ENCODE measurements at regions not wholly inside any gene's neighbourhood (a gene's known extent, or its start where the extent isn't known, plus 50 kb on each side); places are given as distances from the start of the nearest gene placed in this dataset.
"Not testable (repeated sequence)": the region's sequence is repeated elsewhere in the genome, so short reads cannot be mapped to it uniquely, and the experiment has no call there.

DNA sequence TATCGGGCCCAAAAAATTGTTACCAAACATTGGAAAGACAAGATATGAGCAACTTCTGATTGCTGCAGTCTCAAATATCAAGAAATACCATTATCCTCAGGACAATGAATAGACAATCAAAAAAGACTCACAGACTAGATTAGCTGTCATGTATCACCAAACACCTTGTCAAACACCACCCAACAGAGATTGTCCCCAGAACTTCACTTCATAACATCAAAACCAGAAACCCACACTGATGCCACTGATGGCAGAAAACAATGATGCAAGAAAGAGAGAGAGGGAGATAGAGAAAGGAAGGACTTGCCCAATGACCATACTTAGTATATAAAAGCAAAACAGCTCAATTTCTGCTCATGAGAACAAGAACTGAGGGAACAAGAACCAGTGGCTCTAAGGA, 56.0 kb upstream of the PPIAL4F start:
- not testable (repeated sequence) for H3K27me3 ChIP-seq (ENCODE audit: control insufficient read depth in 3 of 3, insufficient read depth in 3 of 3, low read length in 3 of 3); H3K4me1 ChIP-seq (ENCODE audit: control insufficient read depth in 3 of 3, insufficient read depth in 2 of 3, low read depth in 1 of 3, low read length in 2 of 3); H3K4me3 ChIP-seq (ENCODE audit: low read depth in 1 of 3, low read length in 3 of 3); H3K27ac ChIP-seq (ENCODE audit: low read depth in 1 of 3, low read length in 2 of 3); H3K36me3 ChIP-seq (ENCODE audit: control insufficient read depth in 3 of 3, insufficient read depth in 2 of 3, low read depth in 1 of 3, low read length in 3 of 3); DNase-seq; FAIRE-seq; H3K9me3 ChIP-seq (ENCODE audit: control insufficient read depth in 2 of 2, insufficient read depth in 1 of 2, low read depth in 1 of 2, low read length in 1 of 2)
- WGBS, 3 donors = 87 to 100% (median 100%) methylated on average over 1 of the region's 1 CpG

DNA sequence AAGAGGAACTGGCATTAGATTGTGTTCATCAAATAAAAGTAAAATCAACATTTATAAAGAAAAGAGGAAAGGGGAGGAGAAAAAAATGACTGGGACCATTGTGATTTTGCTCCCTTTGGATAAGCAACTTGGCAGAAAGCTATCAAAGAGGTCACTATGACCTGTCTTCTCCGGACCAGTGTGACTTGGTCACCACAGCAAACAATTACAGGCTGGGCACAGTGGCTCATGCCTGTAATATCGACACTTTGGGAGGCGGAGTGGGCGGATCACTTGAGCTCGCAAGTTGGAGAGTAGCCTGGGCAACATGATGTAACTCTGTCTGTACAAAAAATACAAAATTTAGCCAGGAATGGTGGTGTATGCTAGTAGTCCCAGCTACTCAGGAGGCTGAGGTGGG, 55.5 kb upstream of the PPIAL4F start:
- H3K9me3 ChIP-seq (ENCODE audit: control insufficient read depth in 2 of 2, insufficient read depth in 1 of 2, low read depth in 1 of 2, low read length in 1 of 2); H3K4me1 ChIP-seq (ENCODE audit: control insufficient read depth in 3 of 3, insufficient read depth in 2 of 3, low read depth in 1 of 3, low read length in 2 of 3); H3K27ac ChIP-seq (ENCODE audit: low read depth in 1 of 3, low read length in 2 of 3); H3K4me3 ChIP-seq (ENCODE audit: low read depth in 1 of 3, low read length in 3 of 3); FAIRE-seq; DNase-seq; H3K27me3 ChIP-seq (ENCODE audit: control insufficient read depth in 3 of 3, insufficient read depth in 3 of 3, low read length in 3 of 3); H3K36me3 ChIP-seq (ENCODE audit: control insufficient read depth in 3 of 3, insufficient read depth in 2 of 3, low read depth in 1 of 3, low read length in 3 of 3): not testable (repeated sequence)
- 89 to 91% (median 90%) methylated on average over 4 to 5 of the region's 5 CpGs for WGBS, 3 donors

DNA sequence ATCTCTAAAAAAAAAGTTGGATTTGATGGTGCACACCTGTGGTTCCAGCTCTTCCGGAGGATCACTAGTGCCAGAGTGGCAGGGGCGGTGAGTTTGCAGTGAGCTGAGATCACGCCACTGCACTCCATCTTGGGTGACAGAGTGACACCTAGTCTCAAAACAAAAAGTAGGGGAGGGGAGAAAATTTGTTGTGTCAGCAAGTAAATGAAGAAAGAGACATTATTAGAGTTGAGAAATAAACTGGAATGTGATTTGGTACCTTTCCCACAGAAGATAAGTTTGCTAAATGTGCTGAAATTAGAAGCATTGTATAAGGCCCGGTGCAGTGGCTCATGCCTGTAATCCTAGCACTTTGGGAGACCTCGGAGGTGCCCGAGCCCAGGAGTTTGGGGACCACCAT, 54.0 kb upstream of the PPIAL4F start:
- H3K4me1 ChIP-seq (ENCODE audit: control insufficient read depth in 3 of 3, insufficient read depth in 2 of 3, low read depth in 1 of 3, low read length in 2 of 3); H3K9me3 ChIP-seq (ENCODE audit: control insufficient read depth in 2 of 2, insufficient read depth in 1 of 2, low read depth in 1 of 2, low read length in 1 of 2); H3K4me3 ChIP-seq (ENCODE audit: low read depth in 1 of 3, low read length in 3 of 3); FAIRE-seq; H3K36me3 ChIP-seq (ENCODE audit: control insufficient read depth in 3 of 3, insufficient read depth in 2 of 3, low read depth in 1 of 3, low read length in 3 of 3); DNase-seq; H3K27ac ChIP-seq (ENCODE audit: low read depth in 1 of 3, low read length in 2 of 3); H3K27me3 ChIP-seq (ENCODE audit: control insufficient read depth in 3 of 3, insufficient read depth in 3 of 3, low read length in 3 of 3): not testable (repeated sequence)
- WGBS, 3 donors = 87 to 95% (median 91%) methylated on average over 6 of the region's 6 CpGs

DNA sequence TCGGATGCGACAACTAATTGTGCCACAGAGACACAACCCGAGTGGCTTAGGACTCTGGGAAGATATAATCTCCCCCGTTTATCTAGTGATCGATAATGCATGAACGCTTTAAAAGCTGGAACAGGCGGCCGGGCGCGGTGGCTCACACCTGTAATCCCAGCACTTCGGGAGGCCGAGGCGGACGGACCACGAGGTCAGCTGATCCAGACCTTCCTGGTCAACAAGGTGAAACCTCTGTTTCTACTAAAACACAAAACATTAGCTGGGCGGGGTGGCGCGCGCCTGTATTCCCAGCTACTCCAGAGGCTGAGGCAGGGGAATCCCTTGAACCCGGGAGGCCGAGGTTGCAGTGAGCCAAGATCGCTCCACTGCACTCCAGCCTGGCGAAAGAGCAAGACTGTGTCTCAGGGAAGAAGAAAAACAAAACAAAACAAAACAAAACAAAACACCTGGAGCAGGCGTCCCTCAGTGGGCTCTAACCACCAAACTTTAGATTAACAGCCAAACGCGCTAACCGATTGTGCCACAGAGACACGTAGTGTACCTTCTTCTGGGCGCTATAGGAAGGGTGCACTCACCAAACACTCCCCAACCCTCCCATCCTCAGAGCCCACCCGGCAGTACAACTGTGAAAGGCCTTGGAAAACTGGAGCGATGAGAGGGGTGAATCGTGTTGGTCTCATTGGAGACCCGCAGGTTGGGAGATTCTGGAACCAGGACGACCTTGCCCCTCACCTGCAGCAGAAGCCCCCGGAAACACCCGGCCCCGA, 53.3 kb upstream of the PPIAL4F start:
- 73 to 79% (median 74%) methylated on average over 26 to 34 of the region's 37 CpGs for whole genome bisulfite sequencing, 3 donors
- not testable (repeated sequence) for H3K4me3 ChIP-seq (ENCODE audit: low read depth in 1 of 3, low read length in 3 of 3); H3K9me3 ChIP-seq (ENCODE audit: control insufficient read depth in 2 of 2, insufficient read depth in 1 of 2, low read depth in 1 of 2, low read length in 1 of 2); FAIRE-seq; H3K4me1 ChIP-seq (ENCODE audit: control insufficient read depth in 3 of 3, insufficient read depth in 2 of 3, low read depth in 1 of 3, low read length in 2 of 3); H3K27me3 ChIP-seq (ENCODE audit: control insufficient read depth in 3 of 3, insufficient read depth in 3 of 3, low read length in 3 of 3); H3K27ac ChIP-seq (ENCODE audit: low read depth in 1 of 3, low read length in 2 of 3); DNase-seq; H3K36me3 ChIP-seq (ENCODE audit: control insufficient read depth in 3 of 3, insufficient read depth in 2 of 3, low read depth in 1 of 3, low read length in 3 of 3)

Measured in small intestine (tissue), 7 donors.